AG10803 (cell line): ENCODE measurements at regions not wholly inside any gene's neighbourhood (a gene's known extent, or its start where the extent isn't known, plus 50 kb on each side); places are given as distances from the start of the nearest gene placed in this dataset.

Source experiments
- DNase-seq: peaks from one replicate; pipeline ENCODE4 v3.0.0; 2010; ENCODE audit warnings: low read depth
- H3K4me3 ChIP-seq: 2 replicates; pipeline ENCODE4 v1.5.1; 2011; ENCODE audit warnings: mild to moderate bottlenecking, low read length, control low read depth
- CTCF ChIP-seq: conservative IDR thresholded peaks from 2 replicates; pipeline ENCODE4 v1.5.1; 2011; ENCODE audit warnings: mild to moderate bottlenecking, low read length, control low read depth, inconsistent platforms

GRCh38 chr2:176641436-176641835 is 372.2 kb downstream of the MTX2 start:
- TF ChIP-seq CTCF, result no peak
- no peak for DNase-seq
- H3K4me3 ChIP-seq, result no peak overlapping the region

- no peak for TF ChIP-seq CTCF
- no peak overlapping the region for H3K4me3 ChIP-seq
- peak; percentile 82 for DNase-seq
These were observed 372.8 kb downstream of the MTX2 start for GRCh38 chr2:176642074-176642473.

DNA sequence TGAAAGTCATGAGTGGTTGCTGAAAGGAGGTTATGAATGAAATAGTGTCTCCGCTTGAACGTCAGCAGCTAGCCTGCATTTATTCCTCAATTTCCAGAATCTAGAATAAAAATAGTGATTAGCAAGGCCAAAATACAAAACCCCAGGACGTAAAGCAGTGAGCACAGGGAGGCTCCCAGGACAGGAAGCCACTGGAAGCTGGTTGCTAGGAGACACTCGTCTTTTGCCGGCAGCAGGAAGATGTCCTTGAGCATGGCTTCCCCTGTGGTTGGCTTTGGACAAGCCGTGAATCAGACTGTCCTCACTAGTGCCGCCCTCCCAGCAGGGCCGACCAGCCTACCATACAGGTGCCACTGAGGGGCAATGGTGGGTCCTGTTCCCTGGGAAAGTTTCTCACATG is 374.4 kb downstream of the MTX2 start:
- no peak for DNase-seq
- TF ChIP-seq CTCF, result no peak
- no peak overlapping the region for H3K4me3 ChIP-seq

GRCh38 chr2:176645494-176645893 is 376.3 kb downstream of the MTX2 start:
- no peak for DNase-seq
- H3K4me3 ChIP-seq, result no peak overlapping the region
- no peak for TF ChIP-seq CTCF

DNA sequence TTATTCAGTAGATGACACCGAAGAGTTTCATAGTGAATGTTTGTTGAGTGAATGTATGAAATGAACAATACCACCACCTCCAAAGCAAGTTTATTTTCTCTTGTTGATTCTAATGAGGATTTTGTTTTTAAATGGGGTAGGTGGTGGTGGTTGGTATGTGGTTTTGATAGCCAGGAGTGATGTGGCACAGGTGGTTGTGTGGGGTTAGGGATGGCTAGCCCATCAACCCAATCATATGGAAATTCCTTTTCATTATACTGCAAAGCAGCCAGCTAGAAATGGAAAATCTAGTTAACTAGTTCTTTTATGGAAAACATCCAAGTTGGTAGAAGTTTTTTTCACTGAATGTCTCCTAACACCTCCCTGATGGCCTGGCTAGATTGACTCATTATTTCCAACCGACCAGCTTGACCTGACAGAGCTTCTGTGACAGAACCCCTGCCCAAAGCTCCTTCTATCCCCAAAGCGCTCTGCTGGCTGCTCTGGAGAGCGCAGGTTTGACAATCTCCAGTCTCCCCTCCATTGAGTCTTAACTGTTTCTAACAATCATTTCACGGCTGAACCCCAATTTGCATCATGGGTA is 376.9 kb downstream of the MTX2 start:
- no peak for DNase-seq
- no peak for TF ChIP-seq CTCF

DNA sequence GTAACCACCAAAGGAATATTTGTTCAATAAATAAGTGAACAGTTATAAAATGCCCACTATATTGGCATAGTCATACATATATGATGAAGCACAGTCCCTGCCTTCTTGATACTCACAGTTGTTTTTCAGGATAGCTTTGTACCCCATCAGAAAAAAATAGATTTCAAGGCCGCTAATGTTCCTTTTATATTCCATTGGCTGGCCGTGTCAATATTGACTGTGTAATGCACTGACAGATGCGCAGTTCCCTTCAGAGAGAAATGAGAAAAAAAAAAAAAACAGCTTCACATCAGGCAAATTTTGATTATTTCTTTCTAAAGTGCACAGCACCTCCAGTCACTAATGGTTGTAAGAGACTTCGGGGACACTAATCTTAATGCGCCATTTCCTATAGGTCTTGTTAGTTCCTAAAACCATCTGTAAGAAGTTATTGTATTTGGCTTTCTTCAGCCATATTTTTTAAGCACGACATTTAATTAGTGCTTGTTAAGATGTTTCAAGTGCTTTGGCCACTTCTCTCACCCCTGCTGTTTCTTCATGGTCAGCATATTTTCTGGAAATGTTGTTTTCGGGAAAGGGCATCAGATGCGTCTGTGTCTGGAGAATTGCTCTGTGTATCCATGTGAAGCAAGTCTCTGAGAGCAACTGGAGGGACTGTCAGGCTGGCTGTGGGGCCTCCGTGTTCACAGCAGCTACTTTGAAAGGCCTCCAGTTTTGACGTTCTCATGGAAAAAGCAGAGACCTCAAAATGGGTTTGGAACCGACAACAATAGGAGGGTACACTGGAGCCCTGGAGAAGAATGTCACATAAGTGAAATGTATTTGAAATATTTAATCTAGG is 378.3 kb downstream of the MTX2 start:
- no peak for TF ChIP-seq CTCF
- no peak overlapping the region for H3K4me3 ChIP-seq
- DNase-seq, result no peak

More for the DNA sequence above, 376.9 kb downstream of the MTX2 start:
- no peak overlapping the region for H3K4me3 ChIP-seq
